Cardiac fibroblast (primary cell): ENCODE measurements at regions not wholly inside any gene's neighbourhood (a gene's known extent, or its start where the extent isn't known, plus 50 kb on each side); places are given as distances from the start of the nearest gene placed in this dataset.

ENCODE experiments used
- DNase-seq, 2 donors: peaks; one replicate each; pipeline versions ENCODE4 v3.0.0 to v3.0.0-alpha.2; 2010; ENCODE audit warnings: low read depth in 2 of 2
- H3K4me3 ChIP-seq, 2 donors: replicated peaks in 1 of 2; 1 replicate in 1 of 2; 2 replicates in 1 of 2; pipeline ENCODE4 v1.5.1; 2011; ENCODE audit warnings: low read depth in 2 of 2, low read length in 2 of 2, mild to moderate bottlenecking in 2 of 2, moderate library complexity in 1 of 2
- TF ChIP-seq, protein P1 (sequence below): IDR thresholded peaks from one replicate; pipeline ENCODE4 v1.5.1; 2011; ENCODE audit warnings: low read depth, mild to moderate bottlenecking, low read length, inconsistent platforms

- no peak overlapping the region for H3K4me3 ChIP-seq
- TF ChIP-seq, protein P1, sequence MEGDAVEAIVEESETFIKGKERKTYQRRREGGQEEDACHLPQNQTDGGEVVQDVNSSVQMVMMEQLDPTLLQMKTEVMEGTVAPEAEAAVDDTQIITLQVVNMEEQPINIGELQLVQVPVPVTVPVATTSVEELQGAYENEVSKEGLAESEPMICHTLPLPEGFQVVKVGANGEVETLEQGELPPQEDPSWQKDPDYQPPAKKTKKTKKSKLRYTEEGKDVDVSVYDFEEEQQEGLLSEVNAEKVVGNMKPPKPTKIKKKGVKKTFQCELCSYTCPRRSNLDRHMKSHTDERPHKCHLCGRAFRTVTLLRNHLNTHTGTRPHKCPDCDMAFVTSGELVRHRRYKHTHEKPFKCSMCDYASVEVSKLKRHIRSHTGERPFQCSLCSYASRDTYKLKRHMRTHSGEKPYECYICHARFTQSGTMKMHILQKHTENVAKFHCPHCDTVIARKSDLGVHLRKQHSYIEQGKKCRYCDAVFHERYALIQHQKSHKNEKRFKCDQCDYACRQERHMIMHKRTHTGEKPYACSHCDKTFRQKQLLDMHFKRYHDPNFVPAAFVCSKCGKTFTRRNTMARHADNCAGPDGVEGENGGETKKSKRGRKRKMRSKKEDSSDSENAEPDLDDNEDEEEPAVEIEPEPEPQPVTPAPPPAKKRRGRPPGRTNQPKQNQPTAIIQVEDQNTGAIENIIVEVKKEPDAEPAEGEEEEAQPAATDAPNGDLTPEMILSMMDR = no peak
- DNase-seq = no peak
Observed at GRCh38 chr5:30121043-30121442, 1072.4 kb upstream of the CDH6 start.

DNA sequence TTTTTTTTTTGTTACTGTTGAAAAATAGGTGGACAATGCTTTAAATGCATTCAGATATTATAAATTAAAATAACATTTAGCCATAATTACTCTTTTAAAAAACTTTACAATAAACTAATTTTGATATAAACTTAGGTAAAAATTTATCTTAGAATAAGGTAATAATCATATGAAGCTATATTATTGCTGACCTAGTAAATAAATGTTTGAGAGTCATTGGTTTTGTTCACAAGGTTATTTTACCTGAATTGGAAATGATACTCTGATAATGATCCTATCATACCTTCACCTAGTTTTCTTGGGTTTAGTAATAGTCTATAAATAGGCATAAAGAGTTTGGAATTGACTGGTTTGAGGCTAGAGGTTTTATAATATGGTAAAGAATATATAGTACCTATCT lies 1076.4 kb upstream of the CDH6 start:
- DNase-seq = no peak
- H3K4me3 ChIP-seq = no peak overlapping the region
- TF ChIP-seq, protein P1 = no peak

- DNase-seq = peak; percentile 6 to 34
- no peak overlapping the region for H3K4me3 ChIP-seq
- TF ChIP-seq, protein P1 = no peak
Observed at GRCh38 chr5:30113542-30113941, 1079.9 kb upstream of the CDH6 start.

DNA sequence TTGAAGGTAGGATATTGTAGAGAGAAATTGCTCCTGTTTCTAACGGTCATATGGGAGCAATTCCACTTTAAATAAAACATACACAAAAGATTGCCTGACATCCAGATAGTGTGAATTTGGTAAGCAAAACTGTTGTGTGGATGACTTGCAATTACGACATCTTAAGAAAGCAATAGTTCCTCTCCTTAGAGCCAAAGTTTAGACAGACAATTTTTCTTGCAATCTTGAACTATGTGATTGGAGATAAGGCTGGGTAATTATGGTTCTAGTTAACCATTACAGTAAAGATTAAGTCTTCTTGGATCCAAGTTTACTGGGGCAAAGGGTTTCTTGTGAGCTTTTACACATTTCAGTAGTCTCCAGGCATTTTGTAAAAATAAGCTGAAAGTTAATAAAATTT lies 1080.6 kb upstream of the CDH6 start:
- peak in 1 of 2 donors; percentile 38 for DNase-seq
- no peak overlapping the region for H3K4me3 ChIP-seq
- TF ChIP-seq, protein P1 = no peak

- DNase-seq = no peak
- no peak overlapping the region for H3K4me3 ChIP-seq
- TF ChIP-seq, protein P1 = no peak
Observed at GRCh38 chr5:30108051-30108450, 1085.4 kb upstream of the CDH6 start.

- H3K4me3 ChIP-seq = no peak overlapping the region
- TF ChIP-seq, protein P1 = no peak
- DNase-seq = no peak
Observed at GRCh38 chr5:30106596-30106995, 1086.9 kb upstream of the CDH6 start.

DNA sequence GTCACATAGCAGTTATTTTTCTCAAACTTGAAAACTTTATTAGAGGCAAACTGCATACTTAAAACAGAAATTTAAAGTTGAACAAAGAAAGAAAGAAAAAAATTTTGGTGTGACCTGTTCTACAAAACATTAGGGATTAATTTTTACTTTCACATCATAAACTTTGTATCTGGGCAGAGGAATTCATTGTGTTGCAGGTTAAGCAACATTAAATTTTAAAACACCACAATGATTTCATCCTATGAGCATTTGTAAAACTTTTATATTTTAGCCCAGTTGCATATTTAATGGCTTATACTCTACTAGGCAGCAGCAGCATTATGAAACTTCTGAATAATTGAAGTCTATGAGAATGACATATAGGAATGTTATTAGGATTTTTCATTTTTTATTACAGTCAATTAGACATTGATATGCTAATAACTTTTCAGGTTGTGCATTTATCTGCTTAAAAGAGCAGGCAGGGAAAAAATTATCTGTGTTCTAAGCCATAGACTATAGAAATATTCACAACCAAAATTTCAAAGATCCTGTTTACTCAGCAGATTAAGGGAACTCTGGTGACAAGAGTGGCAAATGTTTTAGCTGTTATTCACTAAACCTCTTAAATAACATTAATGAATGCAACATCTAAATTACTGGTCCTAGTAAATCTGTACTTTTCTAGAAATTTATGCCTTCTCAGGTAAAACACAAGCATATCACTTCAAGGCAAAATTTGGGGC lies 1088.5 kb upstream of the CDH6 start:
- peak in 1 of 2 donors; percentile 29 for DNase-seq
- TF ChIP-seq, protein P1 = no peak

More for the DNA sequence above, 1088.5 kb upstream of the CDH6 start:
- H3K4me3 ChIP-seq = no peak overlapping the region
